ENCODE measurements at regions not wholly inside any gene's neighbourhood (a gene's known extent, or its start where the extent isn't known, plus 50 kb on each side); places are given as distances from the start of the nearest gene placed in this dataset.

DNA sequence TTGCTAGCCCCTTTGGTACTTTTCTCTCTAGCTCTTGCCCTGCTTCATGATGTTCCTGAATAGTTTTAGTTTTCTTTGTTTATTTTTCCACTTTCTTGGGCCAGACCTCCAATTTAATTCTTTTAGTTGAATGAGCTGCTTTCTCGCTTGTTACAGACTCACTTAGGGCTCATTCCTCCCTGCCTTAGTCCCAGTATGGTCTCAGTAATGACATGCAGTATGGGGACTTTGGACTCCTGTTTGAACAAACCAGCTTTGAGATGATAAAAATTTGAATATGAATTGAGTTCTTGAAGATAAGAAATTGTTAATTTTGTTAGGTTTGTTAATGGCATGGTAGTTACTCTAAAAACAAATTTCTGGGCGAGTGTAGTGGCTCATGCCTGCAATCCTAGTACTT is 284.8 kb upstream of the DMRT1 start:
- H3K36me3 ChIP-seq (ENCODE audit: insufficient read depth, low read length) = peaks cover 5% of the 10 kb centered on the region; the same call in 1 of the 2 replicates
- CTCF ChIA-PET (ENCODE audit: unreplicated experiment) = interaction anchor here (0.6 kb wide), 2 partner anchors 23 to 89 kb away, joined by 3 read pairs; no protein-coding TSS in a partner anchor
- POLR2A ChIA-PET = interaction anchor here (0.7 to 3.9 kb wide), 6 partner anchors 10 to 53 kb away, joined by 3 to 21 read pairs (median 4); no protein-coding TSS in a partner anchor

DNA sequence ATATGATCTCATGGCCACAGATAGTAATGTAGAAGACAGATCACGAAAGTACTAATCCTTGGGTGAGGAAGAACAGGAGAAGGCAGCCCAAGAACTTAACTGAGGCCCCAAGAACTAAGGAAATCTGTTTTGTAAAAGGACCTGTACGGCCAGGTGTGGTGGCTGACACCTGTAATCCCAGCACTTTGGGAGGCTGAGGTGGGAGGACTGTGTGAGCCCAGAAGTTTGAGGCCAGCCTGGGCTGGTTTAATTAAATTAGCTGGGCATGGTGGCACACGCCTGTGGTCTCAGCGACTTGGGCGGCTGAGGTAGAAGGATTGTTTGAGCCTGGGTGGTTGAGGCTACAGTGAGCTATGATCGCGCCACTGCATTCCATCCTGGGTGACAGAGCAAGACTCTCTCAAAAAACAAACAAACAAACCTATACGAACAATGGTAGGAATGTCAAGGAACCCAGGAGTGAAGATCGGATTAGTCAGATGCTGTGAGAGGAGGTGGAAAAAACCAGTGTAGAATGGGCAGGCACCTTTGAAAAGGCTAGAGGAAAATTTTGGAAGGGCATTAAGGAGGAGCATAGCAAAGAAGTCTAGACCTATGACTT is 283.8 kb upstream of the DMRT1 start:
- Histone ChIP-seq H3K4me3 (ENCODE audit: low read depth, low read length, poor library complexity, severe bottlenecking) (no peak overlapping the region), H3K27ac (ENCODE audit: low read depth, low read length, poor library complexity, severe bottlenecking) (no peak overlapping the region), H4K20me1 (ENCODE audit: insufficient read depth, low read length) (no peaks in the 10 kb centered on the region), H3K4me1 (ENCODE audit: insufficient read depth, low read length, poor library complexity, severe bottlenecking) (peaks cover 40% of the 10 kb centered on the region), H2AFZ (ENCODE audit: low read length) (no peak overlapping the region), H3K79me2 (ENCODE audit: insufficient read depth, low read depth, low read length) (no peaks in the 10 kb centered on the region), H3K9me2 (ENCODE audit: insufficient read depth, low read length) (no peaks in the 10 kb centered on the region), H3K9me3 (ENCODE audit: low read length) (no peaks in the 10 kb centered on the region), H3K36me3 (ENCODE audit: insufficient read depth, low read length) (peaks cover 6% of the 10 kb centered on the region; the same call in 1 of the 2 replicates), H3K4me2 (ENCODE audit: low read length) (no peak overlapping the region)
- no peak for TF ChIP-seq EZH2phosphoT487 (IDR thresholded peaks at IDR 0.05; ENCODE audit: borderline replicate concordance, low read depth, low read length)
- TF ChIP-seq, protein P1, sequence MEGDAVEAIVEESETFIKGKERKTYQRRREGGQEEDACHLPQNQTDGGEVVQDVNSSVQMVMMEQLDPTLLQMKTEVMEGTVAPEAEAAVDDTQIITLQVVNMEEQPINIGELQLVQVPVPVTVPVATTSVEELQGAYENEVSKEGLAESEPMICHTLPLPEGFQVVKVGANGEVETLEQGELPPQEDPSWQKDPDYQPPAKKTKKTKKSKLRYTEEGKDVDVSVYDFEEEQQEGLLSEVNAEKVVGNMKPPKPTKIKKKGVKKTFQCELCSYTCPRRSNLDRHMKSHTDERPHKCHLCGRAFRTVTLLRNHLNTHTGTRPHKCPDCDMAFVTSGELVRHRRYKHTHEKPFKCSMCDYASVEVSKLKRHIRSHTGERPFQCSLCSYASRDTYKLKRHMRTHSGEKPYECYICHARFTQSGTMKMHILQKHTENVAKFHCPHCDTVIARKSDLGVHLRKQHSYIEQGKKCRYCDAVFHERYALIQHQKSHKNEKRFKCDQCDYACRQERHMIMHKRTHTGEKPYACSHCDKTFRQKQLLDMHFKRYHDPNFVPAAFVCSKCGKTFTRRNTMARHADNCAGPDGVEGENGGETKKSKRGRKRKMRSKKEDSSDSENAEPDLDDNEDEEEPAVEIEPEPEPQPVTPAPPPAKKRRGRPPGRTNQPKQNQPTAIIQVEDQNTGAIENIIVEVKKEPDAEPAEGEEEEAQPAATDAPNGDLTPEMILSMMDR (conservative IDR thresholded peaks at IDR 0.05; ENCODE audit: low read length) = no peak
- CTCF ChIA-PET (ENCODE audit: unreplicated experiment) = no interaction called here
- intact Hi-C loops (cut with micrococcal nuclease; ENCODE audit: unreplicated experiment) = no loop called here
- BruUV-seq (replicated peaks) = no TSS peak
- POLR2A ChIA-PET = interaction anchor here (0.7 to 3.9 kb wide), 4 partner anchors 9 to 463 kb away, joined by 3 to 21 read pairs (median 4); no protein-coding TSS in a partner anchor
- DNase-seq (ENCODE audit: low spot score) = no peak

More for the DNA sequence above, 284.8 kb upstream of the DMRT1 start:
- no peak overlapping the region for H2AFZ ChIP-seq (ENCODE audit: low read length)
- no peak overlapping the region for H3K27ac ChIP-seq (ENCODE audit: low read depth, low read length, poor library complexity, severe bottlenecking)
- TF ChIP-seq, protein P1 (conservative IDR thresholded peaks at IDR 0.05; ENCODE audit: low read length) = no peak
- no peak for TF ChIP-seq EZH2phosphoT487 (IDR thresholded peaks at IDR 0.05; ENCODE audit: borderline replicate concordance, low read depth, low read length)
- no peak for DNase-seq (ENCODE audit: low spot score)
- peaks cover 33% of the 10 kb centered on the region for H3K4me1 ChIP-seq (ENCODE audit: insufficient read depth, low read length, poor library complexity, severe bottlenecking)
- no peaks in the 10 kb centered on the region for H4K20me1 ChIP-seq (ENCODE audit: insufficient read depth, low read length)
- H3K9me3 ChIP-seq (ENCODE audit: low read length) = no peaks in the 10 kb centered on the region
- no peaks in the 10 kb centered on the region for H3K79me2 ChIP-seq (ENCODE audit: insufficient read depth, low read depth, low read length)
- BruUV-seq (replicated peaks) = no TSS peak
- no peaks in the 10 kb centered on the region for H3K9me2 ChIP-seq (ENCODE audit: insufficient read depth, low read length)
- intact Hi-C loops (cut with micrococcal nuclease; ENCODE audit: unreplicated experiment) = no loop called here
- no peak overlapping the region for H3K4me2 ChIP-seq (ENCODE audit: low read length)
- no peak overlapping the region for H3K4me3 ChIP-seq (ENCODE audit: low read depth, low read length, poor library complexity, severe bottlenecking)

DNA sequence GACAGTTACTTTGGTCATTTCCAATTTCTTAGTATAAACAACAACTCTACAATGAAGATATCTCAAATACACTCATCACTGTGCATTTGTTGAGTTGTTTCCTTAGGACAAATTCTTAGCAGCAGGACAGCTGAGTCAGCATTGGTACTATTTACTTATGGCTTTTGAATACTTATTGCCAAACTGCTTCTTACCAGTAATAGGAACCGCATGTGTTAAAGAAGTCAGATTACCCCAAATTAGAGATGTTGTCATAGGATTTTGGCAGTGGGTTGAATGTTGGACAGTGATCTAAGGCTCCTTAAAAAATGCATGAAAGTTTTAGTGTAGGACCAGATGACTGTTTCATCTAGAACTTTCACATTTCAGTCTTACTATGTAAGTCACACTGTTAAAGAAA is 280.1 kb upstream of the DMRT1 start:
- no peak overlapping the region for H3K4me2 ChIP-seq (ENCODE audit: low read length)
- no peak overlapping the region for H2AFZ ChIP-seq (ENCODE audit: low read length)
- intact Hi-C loops (cut with micrococcal nuclease; ENCODE audit: unreplicated experiment) = no loop called here
- H3K79me2 ChIP-seq (ENCODE audit: insufficient read depth, low read depth, low read length) = no peaks in the 10 kb centered on the region; the same call in 1 of the 2 replicates
- POLR2A ChIA-PET = no interaction called here
- peaks cover 68% of the 10 kb centered on the region for H3K4me1 ChIP-seq (ENCODE audit: insufficient read depth, low read length, poor library complexity, severe bottlenecking)
- H3K9me2 ChIP-seq (ENCODE audit: insufficient read depth, low read length) = no peaks in the 10 kb centered on the region
- CTCF ChIA-PET (ENCODE audit: unreplicated experiment) = no interaction called here
- no peak overlapping the region for H3K27ac ChIP-seq (ENCODE audit: low read depth, low read length, poor library complexity, severe bottlenecking)
- H3K36me3 ChIP-seq (ENCODE audit: insufficient read depth, low read length) = peaks cover 30% of the 10 kb centered on the region
- peaks cover 25% of the 10 kb centered on the region for H3K9me3 ChIP-seq (ENCODE audit: low read length)
- no peak for TF ChIP-seq EZH2phosphoT487 (IDR thresholded peaks at IDR 0.05; ENCODE audit: borderline replicate concordance, low read depth, low read length)
- TF ChIP-seq, protein P1 (conservative IDR thresholded peaks at IDR 0.05; ENCODE audit: low read length) = no peak
- no peak for DNase-seq (ENCODE audit: low spot score)
- BruUV-seq (replicated peaks) = no TSS peak
- H3K4me3 ChIP-seq (ENCODE audit: low read depth, low read length, poor library complexity, severe bottlenecking) = no peak overlapping the region
- no peaks in the 10 kb centered on the region for H4K20me1 ChIP-seq (ENCODE audit: insufficient read depth, low read length)

All from OCI-LY7 (cell line).